ENCODE measurements at regions not wholly inside any gene's neighbourhood (a gene's known extent, or its start where the extent isn't known, plus 50 kb on each side); places are given as distances from the start of the nearest gene placed in this dataset.
"Not testable (repeated sequence)": the region's sequence is repeated elsewhere in the genome, so short reads cannot be mapped to it uniquely, and the experiment has no call there.

DNA sequence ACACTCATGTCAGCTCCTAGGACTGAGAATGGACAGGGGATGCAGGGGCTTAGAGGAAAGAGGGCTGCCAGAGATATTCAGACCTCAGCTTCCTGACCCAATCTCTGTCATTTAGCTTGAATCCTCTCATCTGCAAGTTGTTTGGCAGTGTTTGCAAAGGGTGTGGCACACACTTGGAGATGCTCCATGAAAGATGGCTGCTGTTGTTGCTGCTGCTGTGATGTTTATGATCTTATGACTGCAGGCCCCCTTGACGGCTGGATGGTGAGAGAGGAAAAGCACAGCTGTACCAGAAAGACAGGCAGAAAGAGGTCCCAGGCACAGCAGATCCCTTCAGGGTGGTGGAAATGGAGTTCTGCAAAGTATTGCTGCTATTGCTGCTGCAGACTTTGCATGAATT lies 80.7 kb downstream of the TRIM43 start:
- TF ChIP-seq, protein P1, sequence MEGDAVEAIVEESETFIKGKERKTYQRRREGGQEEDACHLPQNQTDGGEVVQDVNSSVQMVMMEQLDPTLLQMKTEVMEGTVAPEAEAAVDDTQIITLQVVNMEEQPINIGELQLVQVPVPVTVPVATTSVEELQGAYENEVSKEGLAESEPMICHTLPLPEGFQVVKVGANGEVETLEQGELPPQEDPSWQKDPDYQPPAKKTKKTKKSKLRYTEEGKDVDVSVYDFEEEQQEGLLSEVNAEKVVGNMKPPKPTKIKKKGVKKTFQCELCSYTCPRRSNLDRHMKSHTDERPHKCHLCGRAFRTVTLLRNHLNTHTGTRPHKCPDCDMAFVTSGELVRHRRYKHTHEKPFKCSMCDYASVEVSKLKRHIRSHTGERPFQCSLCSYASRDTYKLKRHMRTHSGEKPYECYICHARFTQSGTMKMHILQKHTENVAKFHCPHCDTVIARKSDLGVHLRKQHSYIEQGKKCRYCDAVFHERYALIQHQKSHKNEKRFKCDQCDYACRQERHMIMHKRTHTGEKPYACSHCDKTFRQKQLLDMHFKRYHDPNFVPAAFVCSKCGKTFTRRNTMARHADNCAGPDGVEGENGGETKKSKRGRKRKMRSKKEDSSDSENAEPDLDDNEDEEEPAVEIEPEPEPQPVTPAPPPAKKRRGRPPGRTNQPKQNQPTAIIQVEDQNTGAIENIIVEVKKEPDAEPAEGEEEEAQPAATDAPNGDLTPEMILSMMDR (IDR thresholded peaks at IDR 0.05), result not testable (repeated sequence)
- not testable (repeated sequence) for TF ChIP-seq TAF1 (IDR thresholded peaks at IDR 0.05; ENCODE audit: borderline replicate concordance, low read depth, low read length); SMC3 (IDR thresholded peaks at IDR 0.05; ENCODE audit: low read depth, low read length); YY1 (IDR thresholded peaks at IDR 0.05; ENCODE audit: low read depth); CHD2 (IDR thresholded peaks at IDR 0.05; ENCODE audit: low read length, partially characterized antibody); MXI1 (IDR thresholded peaks at IDR 0.05; ENCODE audit: low read depth, low read length); EP300 (IDR thresholded peaks at IDR 0.05; ENCODE audit: borderline replicate concordance in 1 of 2, low read depth in 1 of 2, low read length in 1 of 2)
- TF ChIP-seq, protein P2, sequence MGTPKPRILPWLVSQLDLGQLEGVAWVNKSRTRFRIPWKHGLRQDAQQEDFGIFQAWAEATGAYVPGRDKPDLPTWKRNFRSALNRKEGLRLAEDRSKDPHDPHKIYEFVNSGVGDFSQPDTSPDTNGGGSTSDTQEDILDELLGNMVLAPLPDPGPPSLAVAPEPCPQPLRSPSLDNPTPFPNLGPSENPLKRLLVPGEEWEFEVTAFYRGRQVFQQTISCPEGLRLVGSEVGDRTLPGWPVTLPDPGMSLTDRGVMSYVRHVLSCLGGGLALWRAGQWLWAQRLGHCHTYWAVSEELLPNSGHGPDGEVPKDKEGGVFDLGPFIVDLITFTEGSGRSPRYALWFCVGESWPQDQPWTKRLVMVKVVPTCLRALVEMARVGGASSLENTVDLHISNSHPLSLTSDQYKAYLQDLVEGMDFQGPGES (IDR thresholded peaks at IDR 0.05; ENCODE audit: low read depth, low read length), result not testable (repeated sequence)
- TF ChIP-seq, protein P3, sequence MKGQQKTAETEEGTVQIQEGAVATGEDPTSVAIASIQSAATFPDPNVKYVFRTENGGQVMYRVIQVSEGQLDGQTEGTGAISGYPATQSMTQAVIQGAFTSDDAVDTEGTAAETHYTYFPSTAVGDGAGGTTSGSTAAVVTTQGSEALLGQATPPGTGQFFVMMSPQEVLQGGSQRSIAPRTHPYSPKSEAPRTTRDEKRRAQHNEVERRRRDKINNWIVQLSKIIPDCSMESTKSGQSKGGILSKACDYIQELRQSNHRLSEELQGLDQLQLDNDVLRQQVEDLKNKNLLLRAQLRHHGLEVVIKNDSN (IDR thresholded peaks at IDR 0.05; ENCODE audit: borderline replicate concordance, low read depth), result not testable (repeated sequence)
- TF ChIP-seq, protein P4, sequence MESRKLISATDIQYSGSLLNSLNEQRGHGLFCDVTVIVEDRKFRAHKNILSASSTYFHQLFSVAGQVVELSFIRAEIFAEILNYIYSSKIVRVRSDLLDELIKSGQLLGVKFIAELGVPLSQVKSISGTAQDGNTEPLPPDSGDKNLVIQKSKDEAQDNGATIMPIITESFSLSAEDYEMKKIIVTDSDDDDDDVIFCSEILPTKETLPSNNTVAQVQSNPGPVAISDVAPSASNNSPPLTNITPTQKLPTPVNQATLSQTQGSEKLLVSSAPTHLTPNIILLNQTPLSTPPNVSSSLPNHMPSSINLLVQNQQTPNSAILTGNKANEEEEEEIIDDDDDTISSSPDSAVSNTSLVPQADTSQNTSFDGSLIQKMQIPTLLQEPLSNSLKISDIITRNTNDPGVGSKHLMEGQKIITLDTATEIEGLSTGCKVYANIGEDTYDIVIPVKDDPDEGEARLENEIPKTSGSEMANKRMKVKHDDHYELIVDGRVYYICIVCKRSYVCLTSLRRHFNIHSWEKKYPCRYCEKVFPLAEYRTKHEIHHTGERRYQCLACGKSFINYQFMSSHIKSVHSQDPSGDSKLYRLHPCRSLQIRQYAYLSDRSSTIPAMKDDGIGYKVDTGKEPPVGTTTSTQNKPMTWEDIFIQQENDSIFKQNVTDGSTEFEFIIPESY (IDR thresholded peaks at IDR 0.05; ENCODE audit: borderline replicate concordance, low read depth), result not testable (repeated sequence)
- TF ChIP-seq, protein P5, sequence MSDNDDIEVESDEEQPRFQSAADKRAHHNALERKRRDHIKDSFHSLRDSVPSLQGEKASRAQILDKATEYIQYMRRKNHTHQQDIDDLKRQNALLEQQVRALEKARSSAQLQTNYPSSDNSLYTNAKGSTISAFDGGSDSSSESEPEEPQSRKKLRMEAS (IDR thresholded peaks at IDR 0.05; ENCODE audit: low read depth), result not testable (repeated sequence)
